HG03064 (cell line): ENCODE measurements at regions not wholly inside any gene's neighbourhood (a gene's known extent, or its start where the extent isn't known, plus 50 kb on each side); places are given as distances from the start of the nearest gene placed in this dataset.
"Not testable (repeated sequence)": the region's sequence is repeated elsewhere in the genome, so short reads cannot be mapped to it uniquely, and the experiment has no call there.

Experiments used
- ATAC-seq: cut with Tn5 transposase; IDR thresholded peaks from one replicate; pipeline ENCODE4 v1.9.1; 2021; ENCODE audit warnings: low read depth; ENCODE audit not compliant: unreplicated experiment

GRCh38 chr11:110347660-110348059 is 51.2 kb upstream of the RDX start:
- no peak for ATAC-seq

GRCh38 chr11:110349138-110349996 is 53.0 kb upstream of the RDX start:
- ATAC-seq = peak; percentile 64

- ATAC-seq = not testable (repeated sequence)
Observed at GRCh38 chr11:110349997-110350383, 53.6 kb upstream of the RDX start.

GRCh38 chr11:110355011-110355744 is 58.8 kb upstream of the RDX start:
- no peak for ATAC-seq

- ATAC-seq = no peak
Observed at GRCh38 chr11:110356762-110357671, 60.6 kb upstream of the RDX start.

GRCh38 chr11:110358336-110358735 is 61.9 kb upstream of the RDX start:
- no peak for ATAC-seq

- not testable (repeated sequence) for ATAC-seq
Observed at GRCh38 chr11:110360781-110361408, 64.5 kb upstream of the RDX start.

- ATAC-seq = no peak
Observed at GRCh38 chr11:110362971-110363509, 66.6 kb upstream of the RDX start.

- ATAC-seq = no peak
Observed at GRCh38 chr11:110366291-110366690, 63.5 kb upstream of the FDX1 start.

GRCh38 chr11:110367571-110367970 is 62.2 kb upstream of the FDX1 start:
- no peak for ATAC-seq

GRCh38 chr11:110371084-110371483 is 58.7 kb upstream of the FDX1 start:
- ATAC-seq = no peak

- ATAC-seq = peak; percentile 86
Observed at GRCh38 chr11:110373051-110373702, 56.6 kb upstream of the FDX1 start.

GRCh38 chr11:110374921-110375320 is 54.8 kb upstream of the FDX1 start:
- no peak for ATAC-seq

GRCh38 chr11:110375351-110375750 is 54.4 kb upstream of the FDX1 start:
- ATAC-seq = no peak

- ATAC-seq = no peak
Observed at GRCh38 chr11:110376021-110376420, 53.7 kb upstream of the FDX1 start.

GRCh38 chr11:110376711-110377324 is 52.9 kb upstream of the FDX1 start:
- no peak for ATAC-seq

GRCh38 chr11:110377434-110377833 is 52.3 kb upstream of the FDX1 start:
- ATAC-seq = no peak

GRCh38 chr11:110379261-110379660 is 50.5 kb upstream of the FDX1 start:
- ATAC-seq = no peak

- ATAC-seq = no peak
Observed at GRCh38 chr11:110379936-110380335, 49.8 kb upstream of the FDX1 start.
